ENCODE measurements at regions not wholly inside any gene's neighbourhood (a gene's known extent, or its start where the extent isn't known, plus 50 kb on each side); places are given as distances from the start of the nearest gene placed in this dataset.

DNA sequence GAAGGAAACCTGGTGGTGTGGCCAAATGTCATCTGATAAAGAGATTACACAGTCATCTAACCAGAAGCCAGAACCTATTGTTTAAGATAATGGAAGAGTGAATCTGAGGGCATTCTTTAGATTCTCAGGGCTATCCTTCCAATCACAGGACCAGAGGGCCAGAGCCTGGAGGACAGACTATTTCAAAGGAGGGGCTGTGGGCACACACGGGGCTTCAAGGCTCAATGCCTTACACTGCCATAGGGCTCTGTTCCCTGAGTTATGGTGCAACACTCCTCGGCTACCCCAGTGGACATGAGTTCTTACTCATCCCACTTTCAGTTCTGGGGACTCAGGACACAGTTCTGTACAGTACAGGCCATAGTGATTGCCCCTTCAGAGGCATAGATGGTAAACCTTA is 343.9 kb upstream of the ALCAM start:
- TF ChIP-seq POLR2AphosphoS5 (IDR thresholded peaks at IDR 0.05; ENCODE audit: insufficient read depth in 1 of 2, low read depth in 1 of 2), result no peak
- TF ChIP-seq, protein P1, sequence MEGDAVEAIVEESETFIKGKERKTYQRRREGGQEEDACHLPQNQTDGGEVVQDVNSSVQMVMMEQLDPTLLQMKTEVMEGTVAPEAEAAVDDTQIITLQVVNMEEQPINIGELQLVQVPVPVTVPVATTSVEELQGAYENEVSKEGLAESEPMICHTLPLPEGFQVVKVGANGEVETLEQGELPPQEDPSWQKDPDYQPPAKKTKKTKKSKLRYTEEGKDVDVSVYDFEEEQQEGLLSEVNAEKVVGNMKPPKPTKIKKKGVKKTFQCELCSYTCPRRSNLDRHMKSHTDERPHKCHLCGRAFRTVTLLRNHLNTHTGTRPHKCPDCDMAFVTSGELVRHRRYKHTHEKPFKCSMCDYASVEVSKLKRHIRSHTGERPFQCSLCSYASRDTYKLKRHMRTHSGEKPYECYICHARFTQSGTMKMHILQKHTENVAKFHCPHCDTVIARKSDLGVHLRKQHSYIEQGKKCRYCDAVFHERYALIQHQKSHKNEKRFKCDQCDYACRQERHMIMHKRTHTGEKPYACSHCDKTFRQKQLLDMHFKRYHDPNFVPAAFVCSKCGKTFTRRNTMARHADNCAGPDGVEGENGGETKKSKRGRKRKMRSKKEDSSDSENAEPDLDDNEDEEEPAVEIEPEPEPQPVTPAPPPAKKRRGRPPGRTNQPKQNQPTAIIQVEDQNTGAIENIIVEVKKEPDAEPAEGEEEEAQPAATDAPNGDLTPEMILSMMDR (IDR thresholded peaks at IDR 0.05), result no peak
